RCC 7860 (cell line): ENCODE measurements at regions not wholly inside any gene's neighbourhood (a gene's known extent, or its start where the extent isn't known, plus 50 kb on each side); places are given as distances from the start of the nearest gene placed in this dataset.
"Not testable (repeated sequence)": the region's sequence is repeated elsewhere in the genome, so short reads cannot be mapped to it uniquely, and the experiment has no call there.

Experiments
- DNase-seq: peaks from one replicate; pipeline ENCODE4 v3.0.0-alpha.2; 2015; ENCODE audit warnings: low spot score
- FAIRE-seq: peaks from 2 replicates; lab custom pipeline; 2012; peaks lifted over from hg19 to GRCh38; lab: Jason Lieb, UNC

GRCh38 chr1:219324629-219325367 lies 151.1 kb downstream of the LYPLAL1 start:
- peak; percentile 98 for FAIRE-seq

GRCh38 chr1:219324171-219324570 lies 150.5 kb downstream of the LYPLAL1 start:
- DNase-seq: no peak
- FAIRE-seq: no peak

More at GRCh38 chr1:219324629-219325367, 151.1 kb downstream of the LYPLAL1 start:
- peak; percentile 88 for DNase-seq

- FAIRE-seq (no peak), DNase-seq (no peak)
These were observed 149.7 kb downstream of the LYPLAL1 start for GRCh38 chr1:219323426-219323825.

DNA sequence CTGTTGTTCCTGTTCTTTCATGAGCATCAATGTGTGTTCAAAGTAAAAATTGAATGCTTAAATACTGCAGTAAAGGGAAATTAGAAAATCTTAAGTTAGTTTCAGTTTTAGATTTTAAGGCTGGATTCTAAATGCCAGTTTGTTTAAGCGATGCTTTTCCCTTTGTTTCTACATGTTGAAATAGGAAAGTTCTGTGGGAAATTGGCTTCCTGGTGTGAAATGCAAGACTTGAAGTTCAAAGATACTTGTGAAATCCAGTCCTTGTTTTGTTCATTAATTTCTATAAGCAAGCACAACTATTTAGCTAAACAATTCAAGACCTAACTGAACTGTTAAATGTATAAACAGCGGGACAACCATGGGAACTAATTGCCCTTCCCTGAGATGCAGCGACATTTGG lies 149.1 kb downstream of the LYPLAL1 start:
- FAIRE-seq (no peak), DNase-seq (no peak)

GRCh38 chr1:219320563-219320962 lies 146.9 kb downstream of the LYPLAL1 start:
- not testable (repeated sequence) for DNase-seq, FAIRE-seq

- DNase-seq (no peak), FAIRE-seq (no peak)
These were observed 145.1 kb downstream of the LYPLAL1 start for GRCh38 chr1:219318826-219319225.

DNA sequence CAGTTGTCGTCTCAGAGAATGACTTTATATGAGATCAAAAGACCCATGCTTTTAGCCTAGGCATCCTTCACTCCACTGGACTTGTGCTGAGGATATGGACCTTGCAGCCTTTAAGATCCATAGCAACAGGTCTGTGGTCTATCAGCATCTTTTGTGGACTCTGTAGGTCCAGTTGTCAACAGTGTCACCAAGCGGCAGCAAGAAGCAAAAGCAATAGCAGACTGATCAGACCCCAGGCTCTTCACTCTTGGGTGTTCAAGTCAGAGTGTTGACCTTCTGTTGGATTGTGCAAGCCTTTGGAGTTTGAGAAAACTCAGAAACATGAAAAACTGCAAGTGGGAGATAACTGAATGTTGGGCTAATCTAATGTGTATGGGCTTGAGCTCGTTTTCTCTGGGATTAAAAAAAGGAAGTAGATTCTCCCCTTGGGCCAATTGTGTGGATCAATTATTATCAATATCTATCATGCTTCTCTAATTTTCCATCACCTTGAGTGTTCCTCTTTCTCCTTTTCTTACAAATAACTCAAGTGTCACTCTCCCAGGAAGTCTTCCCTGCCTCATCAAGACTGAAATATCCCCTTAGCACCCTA lies 144.2 kb downstream of the LYPLAL1 start:
- DNase-seq (no peak), FAIRE-seq (no peak)

DNA sequence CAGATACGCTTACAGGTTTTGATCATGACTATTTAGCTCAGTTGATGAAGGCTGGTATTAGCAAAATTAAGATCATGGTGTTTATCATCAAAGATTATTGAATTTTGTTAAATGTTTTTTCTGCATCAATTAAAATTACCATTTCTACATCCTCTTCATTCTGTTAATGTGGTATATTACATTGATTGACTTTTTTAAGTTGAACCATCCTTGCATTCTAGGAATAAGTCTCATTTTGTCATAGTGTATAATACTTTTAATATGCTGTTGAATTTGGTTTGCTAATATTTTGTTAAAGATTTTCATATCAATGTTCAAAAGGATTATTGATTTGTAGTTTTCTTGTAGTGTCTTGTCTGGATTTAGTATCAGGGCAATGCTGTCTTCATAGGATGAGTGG lies 142.4 kb downstream of the LYPLAL1 start:
- FAIRE-seq: no peak
- DNase-seq: no peak

DNA sequence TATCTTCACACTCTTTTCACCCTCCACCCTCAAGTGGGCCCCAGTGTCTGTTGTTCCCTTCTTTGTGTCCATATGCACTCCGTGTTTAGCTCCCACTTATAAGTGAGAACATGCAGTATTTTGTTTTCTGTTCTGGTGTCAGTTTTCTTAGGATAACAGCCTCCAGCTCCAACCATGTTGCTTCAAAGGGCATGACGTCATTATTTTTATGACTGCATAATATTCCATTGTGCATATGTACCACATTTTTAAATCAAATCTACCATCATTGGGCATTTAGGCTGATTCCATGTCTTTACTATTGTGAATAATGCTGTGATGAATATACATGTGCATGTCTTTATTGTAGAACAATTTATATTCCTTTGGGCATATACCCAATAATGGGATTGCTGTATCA lies 140.3 kb downstream of the LYPLAL1 start:
- DNase-seq (no peak), FAIRE-seq (no peak)

- DNase-seq (peak; percentile 80), FAIRE-seq (peak; percentile 92)
These were observed 139.3 kb downstream of the LYPLAL1 start for GRCh38 chr1:219312967-219313366.

DNA sequence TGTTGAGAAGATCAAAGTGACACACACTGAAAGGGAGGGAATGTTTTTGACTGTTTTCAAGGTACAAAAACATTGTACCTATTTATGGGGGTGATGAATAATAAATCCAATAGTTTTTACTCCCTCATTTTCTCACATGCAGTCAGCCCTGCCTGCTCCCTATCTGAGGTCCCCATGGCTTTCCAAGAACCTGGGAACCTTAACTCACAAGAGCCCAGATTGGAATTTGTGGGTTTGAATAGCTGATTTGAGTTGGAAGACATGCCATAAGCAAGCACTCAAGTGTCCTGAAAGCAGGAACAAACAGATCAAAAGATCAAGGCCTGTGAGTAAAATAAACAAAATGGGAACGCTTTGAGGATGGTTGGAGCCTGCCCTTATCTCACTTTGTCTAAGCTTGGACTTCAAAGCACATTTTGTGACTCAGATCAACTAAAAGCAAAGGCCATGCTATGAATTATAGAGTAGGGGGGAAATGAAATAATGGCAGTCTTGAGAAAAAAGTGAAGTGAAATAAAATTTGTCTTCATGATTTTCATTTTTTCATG lies 136.6 kb downstream of the LYPLAL1 start:
- FAIRE-seq: no peak

DNA sequence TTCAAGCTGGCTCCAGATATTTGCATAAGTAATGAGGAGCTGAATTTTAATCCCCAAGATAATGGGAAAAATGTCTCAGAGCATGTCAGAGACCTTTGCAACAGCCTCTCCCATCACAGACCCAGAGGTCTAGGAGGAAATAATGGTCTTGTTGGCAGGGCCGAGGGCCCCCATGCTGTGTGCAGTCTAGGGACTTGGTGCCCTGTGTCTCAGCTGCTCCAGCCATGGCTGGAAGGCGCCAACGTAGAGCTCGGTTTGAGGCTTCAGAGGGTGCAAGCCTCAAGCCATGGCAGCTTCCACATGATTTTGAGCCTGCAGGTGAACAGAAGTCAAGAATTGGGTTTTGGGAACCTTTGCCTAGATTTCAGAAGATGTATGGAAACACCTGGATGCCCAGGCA lies 134.7 kb downstream of the LYPLAL1 start:
- FAIRE-seq: no peak

More for the DNA sequence above, 136.6 kb downstream of the LYPLAL1 start:
- DNase-seq: no peak

DNA sequence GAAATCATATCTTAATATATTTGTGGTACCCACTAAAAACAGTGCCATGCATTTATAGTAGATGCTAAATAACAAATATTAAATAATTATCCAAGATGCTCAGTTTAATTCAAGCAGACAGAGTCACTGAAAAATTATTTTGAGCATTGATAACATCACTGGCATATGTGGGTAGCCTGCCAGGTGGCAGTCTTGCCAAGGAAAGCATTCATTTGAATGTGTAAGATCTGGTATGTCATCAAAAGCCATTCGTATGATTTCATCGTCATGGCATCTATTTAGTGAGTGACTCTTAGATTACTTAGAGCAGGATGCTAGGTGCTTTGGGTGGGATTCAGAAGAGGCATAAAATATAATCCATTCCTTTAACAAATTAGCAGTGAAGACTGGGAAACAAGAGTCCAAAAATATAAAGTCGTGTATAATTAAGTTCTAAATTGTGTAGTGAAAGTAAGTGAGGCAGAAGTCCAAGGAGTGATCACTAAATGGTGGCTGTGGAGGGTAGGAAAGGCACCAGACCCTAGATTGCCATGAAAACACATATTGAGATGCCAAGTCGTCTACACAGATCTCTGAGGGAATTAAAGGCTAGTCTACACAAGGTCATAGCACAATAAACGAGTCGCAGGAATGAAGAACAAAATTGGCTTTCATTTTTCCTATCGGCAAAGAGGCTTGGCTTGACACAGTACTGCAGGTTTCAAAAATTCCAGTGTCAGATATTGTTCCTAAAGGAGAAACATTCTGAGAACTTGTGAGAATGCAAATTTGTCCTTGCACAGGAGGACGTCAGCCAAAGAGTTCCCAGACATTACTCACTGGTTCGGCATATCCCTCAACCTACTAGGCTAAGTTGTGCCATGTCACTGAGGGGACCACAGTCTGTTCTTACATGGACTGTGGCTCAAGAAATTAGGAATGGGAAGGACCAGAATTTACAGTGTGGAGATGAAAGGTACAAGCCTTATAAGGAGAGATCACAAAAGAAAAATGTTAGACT lies 130.8 kb downstream of the LYPLAL1 start:
- FAIRE-seq (peak; percentile 45), DNase-seq (peak; percentile 78)

More for the DNA sequence above, 134.7 kb downstream of the LYPLAL1 start:
- no peak for DNase-seq

DNA sequence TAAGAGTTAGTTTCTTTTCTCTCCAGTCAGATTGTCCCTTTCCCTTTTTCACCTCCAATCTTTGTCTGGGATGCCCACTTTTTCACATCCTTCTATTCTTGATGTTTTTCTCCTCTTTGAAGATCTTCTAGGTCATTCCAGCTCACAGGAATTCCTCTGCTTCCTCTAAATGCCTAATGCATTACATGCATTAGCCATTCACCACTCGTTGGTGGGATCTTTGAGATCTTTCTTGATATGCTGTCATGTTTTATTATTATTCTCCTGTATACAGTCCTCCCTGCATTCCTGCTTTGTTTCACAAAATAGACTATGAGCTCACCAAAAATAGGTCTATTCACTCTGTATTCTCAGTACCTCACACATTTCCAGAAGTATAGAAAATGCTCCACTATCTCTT lies 129.0 kb downstream of the LYPLAL1 start:
- FAIRE-seq: no peak
- peak; percentile 7 for DNase-seq

DNA sequence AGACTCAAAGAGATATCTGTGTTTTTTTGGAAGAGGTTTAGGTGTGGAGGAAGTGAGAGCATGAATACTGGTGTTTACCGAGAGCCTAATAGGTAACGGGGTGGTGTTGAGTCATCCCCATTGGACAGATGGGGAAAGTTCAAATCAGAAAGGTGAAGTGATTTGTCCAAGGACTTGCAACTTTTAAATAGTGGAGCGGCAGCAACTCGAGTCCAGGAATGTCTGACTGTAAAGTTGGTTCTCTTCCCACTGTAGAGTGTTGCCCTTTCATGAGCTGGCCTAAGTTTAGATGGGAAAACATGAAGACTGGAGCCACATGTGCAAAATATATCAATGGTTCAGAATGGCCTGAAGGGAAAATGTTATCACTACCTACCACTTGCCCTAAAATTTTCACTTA lies 125.7 kb downstream of the LYPLAL1 start:
- DNase-seq: no peak
- FAIRE-seq: no peak

- DNase-seq (peak; percentile 24), FAIRE-seq (no peak)
These were observed 125.0 kb downstream of the LYPLAL1 start for GRCh38 chr1:219298571-219299148.

GRCh38 chr1:219296430-219297355 lies 123.0 kb downstream of the LYPLAL1 start:
- FAIRE-seq (no peak), DNase-seq (no peak)

DNA sequence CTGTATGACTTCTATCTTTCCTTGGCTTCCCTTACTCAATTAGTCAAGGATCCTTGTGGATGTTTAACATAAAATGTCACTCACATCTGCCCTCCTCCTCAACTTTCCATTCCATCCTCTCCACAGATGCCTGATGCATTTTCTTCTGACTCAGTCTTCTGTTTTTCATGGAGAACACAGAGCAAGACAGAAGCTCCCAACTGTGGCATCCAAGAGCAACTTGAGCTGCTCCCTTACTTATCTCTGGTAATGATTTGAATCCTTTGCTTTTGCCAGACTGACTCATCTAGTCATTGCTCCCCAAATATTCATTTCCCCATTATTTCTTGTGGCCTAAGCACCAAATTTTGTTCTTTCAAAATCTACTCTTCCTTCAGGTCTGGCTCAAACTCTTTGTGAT lies 120.6 kb downstream of the LYPLAL1 start:
- FAIRE-seq (no peak), DNase-seq (no peak)

DNA sequence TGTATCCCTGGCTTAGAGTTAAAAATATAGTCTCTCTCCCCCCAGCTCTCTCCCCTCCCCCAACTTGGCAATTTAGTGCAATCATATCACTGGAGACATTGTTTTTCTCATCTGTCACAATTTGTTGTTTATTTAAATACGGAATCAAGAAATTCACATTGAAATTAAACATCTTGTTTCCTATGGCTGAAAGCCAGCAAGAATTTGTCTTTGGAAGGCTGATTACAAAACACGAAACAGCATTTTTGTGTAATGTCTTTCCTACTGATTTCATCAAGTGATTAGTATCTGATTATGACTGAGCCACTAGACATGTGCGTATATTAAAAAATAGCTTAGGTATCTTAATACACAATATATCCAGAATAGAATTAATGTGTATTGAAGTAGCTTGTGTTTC lies 119.7 kb downstream of the LYPLAL1 start:
- DNase-seq (no peak), FAIRE-seq (no peak)

DNA sequence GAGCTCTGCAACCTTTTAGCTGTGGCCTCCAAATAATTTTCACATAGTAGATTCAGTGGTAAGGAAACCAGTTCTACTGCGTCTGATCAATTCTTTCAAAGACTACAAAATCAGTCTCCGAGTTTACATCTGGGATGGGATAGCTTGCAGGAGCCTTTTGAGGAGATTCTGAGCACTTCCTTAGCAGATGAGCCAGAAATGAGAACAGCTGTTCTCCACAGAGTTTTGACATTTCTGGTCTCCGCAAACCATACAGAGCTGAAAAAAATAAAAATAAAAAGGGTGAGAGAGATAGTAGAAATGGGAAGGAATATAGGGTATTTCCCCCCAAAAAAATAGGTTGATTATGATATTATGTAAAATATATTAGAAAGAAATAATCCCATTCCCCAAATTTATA lies 119.3 kb downstream of the LYPLAL1 start:
- no peak for FAIRE-seq
- no peak for DNase-seq
